Rectal smooth muscle tissue (tissue), 1 donor: ENCODE measurements at regions not wholly inside any gene's neighbourhood (a gene's known extent, or its start where the extent isn't known, plus 50 kb on each side); places are given as distances from the start of the nearest gene placed in this dataset.

Experiments used
- H3K27ac ChIP-seq: one replicate; pipeline ENCODE4 v1.7.0; 2013; ENCODE audit warnings: low read depth, low read length, inconsistent platforms
- H3K27me3 ChIP-seq: one replicate; pipeline ENCODE4 v1.7.0; 2013; ENCODE audit warnings: low read length; ENCODE audit not compliant: control insufficient read depth, insufficient read depth
- H3K36me3 ChIP-seq: one replicate; pipeline ENCODE4 v1.7.0; 2013; ENCODE audit warnings: low read length; ENCODE audit not compliant: control insufficient read depth, insufficient read depth
- H3K4me1 ChIP-seq: one replicate; pipeline ENCODE4 v1.7.0; 2013; ENCODE audit warnings: low read length; ENCODE audit not compliant: control insufficient read depth, insufficient read depth
- H3K4me3 ChIP-seq: one replicate; pipeline ENCODE4 v1.7.0; 2013; ENCODE audit warnings: low read length
- H3K9ac ChIP-seq: one replicate; pipeline ENCODE4 v1.7.0; 2013; ENCODE audit warnings: low read length

DNA sequence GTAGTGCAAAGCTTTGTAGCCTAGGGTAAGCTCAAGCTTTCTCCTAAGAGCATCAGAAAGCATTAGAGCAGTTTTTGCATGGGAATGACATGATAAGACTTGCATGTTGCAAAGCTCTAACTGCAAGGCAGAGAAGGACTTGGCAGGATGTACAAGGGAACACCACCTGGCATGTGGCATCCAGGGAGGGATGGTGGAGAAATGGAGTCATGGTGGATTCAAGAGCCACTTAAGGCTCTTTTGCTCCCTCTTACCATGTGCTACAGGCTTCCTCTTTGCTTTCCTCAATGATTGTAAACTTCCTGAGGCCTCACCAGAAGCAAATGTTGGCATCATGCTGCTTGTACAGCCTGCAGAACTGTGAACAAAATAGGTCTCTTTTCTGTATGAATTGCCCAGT lies 266.0 kb downstream of the GLI2 start:
- Histone ChIP-seq H3K4me1 (no peaks in the 10 kb centered on the region), H3K4me3 (no peak overlapping the region), H3K9ac (no peak overlapping the region), H3K36me3 (no peaks in the 10 kb centered on the region), H3K27me3 (no peaks in the 10 kb centered on the region), H3K27ac (no peak overlapping the region)

DNA sequence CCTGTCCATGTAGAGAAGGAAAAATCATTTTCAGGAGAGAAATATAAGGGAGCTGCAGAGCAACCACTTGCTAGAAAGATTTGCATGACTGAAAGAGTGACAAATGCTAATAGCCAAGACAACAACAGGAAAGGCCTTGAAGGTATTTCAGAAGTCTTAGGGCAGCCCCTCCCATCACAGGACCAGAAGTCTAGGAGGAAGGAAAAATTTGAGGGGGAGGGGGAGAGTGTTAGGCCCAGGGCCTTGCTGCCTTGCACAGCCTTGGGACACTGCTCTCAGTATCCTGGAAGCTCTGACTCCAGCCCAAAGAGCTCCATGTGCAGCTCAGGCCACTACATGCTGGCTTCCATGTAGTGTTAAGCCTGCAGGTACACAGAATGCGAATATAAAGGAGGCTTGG lies 266.9 kb downstream of the GLI2 start:
- Histone ChIP-seq H3K36me3 (no peaks in the 10 kb centered on the region), H3K27ac (no peak overlapping the region), H3K9ac (no peak overlapping the region), H3K4me1 (no peaks in the 10 kb centered on the region), H3K27me3 (no peaks in the 10 kb centered on the region), H3K4me3 (no peak overlapping the region)

GRCh38 chr2:121003391-121003790 lies 267.7 kb downstream of the GLI2 start:
- H3K4me3 ChIP-seq = no peak overlapping the region
- no peaks in the 10 kb centered on the region for H3K4me1 ChIP-seq
- H3K9ac ChIP-seq = no peak overlapping the region
- no peaks in the 10 kb centered on the region for H3K27me3 ChIP-seq
- H3K36me3 ChIP-seq = no peaks in the 10 kb centered on the region
- no peak overlapping the region for H3K27ac ChIP-seq

DNA sequence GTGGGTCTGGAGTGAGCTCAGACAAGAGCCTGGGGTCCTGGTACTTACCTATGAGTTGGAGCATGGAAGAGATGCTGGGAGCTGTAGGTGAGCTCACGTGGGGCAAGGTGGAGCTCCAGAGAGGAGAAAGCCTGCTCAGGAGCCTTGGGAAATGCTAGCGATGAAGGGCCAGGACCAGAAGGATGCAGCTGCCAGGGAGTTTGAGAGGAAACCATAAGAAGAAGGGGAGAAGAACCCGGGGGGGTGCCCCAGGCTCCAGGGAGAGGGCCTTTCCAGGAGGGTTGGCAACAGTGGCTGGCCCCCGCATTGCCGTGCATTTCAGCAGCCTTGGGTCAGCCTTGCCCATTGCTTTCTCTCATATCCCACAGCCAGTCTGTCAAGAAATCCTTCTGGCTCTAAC lies 268.7 kb downstream of the GLI2 start:
- Histone ChIP-seq H3K27me3 (no peaks in the 10 kb centered on the region), H3K4me3 (no peak overlapping the region), H3K4me1 (no peaks in the 10 kb centered on the region), H3K9ac (no peak overlapping the region), H3K36me3 (no peaks in the 10 kb centered on the region), H3K27ac (no peak overlapping the region)

GRCh38 chr2:121004950-121005349 lies 269.3 kb downstream of the GLI2 start:
- H3K4me3 ChIP-seq = no peak overlapping the region
- no peak overlapping the region for H3K27ac ChIP-seq
- H3K36me3 ChIP-seq = no peaks in the 10 kb centered on the region
- H3K27me3 ChIP-seq = no peaks in the 10 kb centered on the region
- H3K9ac ChIP-seq = no peak overlapping the region
- H3K4me1 ChIP-seq = no peaks in the 10 kb centered on the region

GRCh38 chr2:121005453-121005852 lies 269.8 kb downstream of the GLI2 start:
- H3K36me3 ChIP-seq = no peaks in the 10 kb centered on the region
- H3K4me3 ChIP-seq = no peak overlapping the region
- no peaks in the 10 kb centered on the region for H3K27me3 ChIP-seq
- no peaks in the 10 kb centered on the region for H3K4me1 ChIP-seq
- no peak overlapping the region for H3K27ac ChIP-seq
- no peak overlapping the region for H3K9ac ChIP-seq

GRCh38 chr2:121006743-121007489 lies 271.2 kb downstream of the GLI2 start:
- H3K27me3 ChIP-seq = no peaks in the 10 kb centered on the region

GRCh38 chr2:121007490-121007853 lies 271.8 kb downstream of the GLI2 start:
- H3K9ac ChIP-seq = no peak overlapping the region
- H3K4me1 ChIP-seq = no peaks in the 10 kb centered on the region
- H3K27ac ChIP-seq = no peak overlapping the region

More at GRCh38 chr2:121006743-121007489, 271.2 kb downstream of the GLI2 start:
- Histone ChIP-seq H3K4me3 (no peak overlapping the region), H3K4me1 (no peaks in the 10 kb centered on the region), H3K27ac (no peak overlapping the region), H3K36me3 (no peaks in the 10 kb centered on the region), H3K9ac (no peak overlapping the region)

DNA sequence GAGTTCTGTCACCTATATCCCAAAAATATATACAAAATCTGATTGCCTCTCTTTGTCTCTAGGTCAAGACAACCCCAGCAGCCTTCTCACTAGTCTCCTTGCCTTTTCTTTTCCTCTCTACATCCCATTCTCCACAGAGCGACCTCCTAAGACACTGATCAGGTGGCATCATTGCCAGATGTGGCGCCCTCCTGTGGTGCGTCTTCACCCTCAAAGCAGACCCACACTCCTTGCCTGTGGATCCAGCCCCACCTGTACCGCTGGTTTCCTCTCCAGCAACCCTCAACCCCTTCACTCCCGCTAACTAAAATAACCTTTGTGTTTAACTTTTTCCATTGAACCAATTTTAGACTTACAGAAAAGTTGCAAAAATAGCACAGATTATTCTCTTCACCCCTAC lies 273.3 kb downstream of the GLI2 start:
- Histone ChIP-seq H3K36me3 (no peaks in the 10 kb centered on the region), H3K4me1 (no peaks in the 10 kb centered on the region), H3K9ac (no peak overlapping the region), H3K27me3 (no peaks in the 10 kb centered on the region), H3K4me3 (no peak overlapping the region), H3K27ac (no peak overlapping the region)

More at GRCh38 chr2:121007490-121007853, 271.8 kb downstream of the GLI2 start:
- Histone ChIP-seq H3K27me3 (no peaks in the 10 kb centered on the region), H3K36me3 (no peaks in the 10 kb centered on the region), H3K4me3 (no peak overlapping the region)

DNA sequence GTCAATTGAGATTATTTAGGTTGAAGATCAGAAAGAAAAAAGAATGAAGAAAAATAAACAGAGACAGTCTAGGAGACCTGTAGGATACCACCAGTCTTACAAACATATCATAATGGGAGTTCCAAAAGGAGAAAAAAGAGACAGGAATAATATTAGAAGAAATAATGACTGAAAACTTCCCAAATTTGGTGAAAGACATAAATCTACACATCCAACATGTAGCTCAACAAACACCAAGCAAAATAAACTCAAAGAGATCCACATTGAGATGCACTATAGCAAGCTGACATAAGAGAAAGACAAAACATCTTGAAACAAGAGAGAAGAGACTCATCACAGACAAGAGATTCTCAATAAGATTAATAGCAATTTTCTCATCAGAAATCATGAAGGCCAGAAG lies 274.0 kb downstream of the TFCP2L1 start:
- H3K36me3 ChIP-seq = no peaks in the 10 kb centered on the region
- H3K9ac ChIP-seq = no peak overlapping the region
- no peaks in the 10 kb centered on the region for H3K4me1 ChIP-seq
- H3K27ac ChIP-seq = no peak overlapping the region
- no peak overlapping the region for H3K4me3 ChIP-seq
- no peaks in the 10 kb centered on the region for H3K27me3 ChIP-seq

GRCh38 chr2:121014876-121015275 lies 270.1 kb downstream of the TFCP2L1 start:
- H3K27ac ChIP-seq = no peak overlapping the region
- H3K27me3 ChIP-seq = no peaks in the 10 kb centered on the region
- no peak overlapping the region for H3K4me3 ChIP-seq
- H3K36me3 ChIP-seq = no peaks in the 10 kb centered on the region
- no peak overlapping the region for H3K9ac ChIP-seq
- H3K4me1 ChIP-seq = no peaks in the 10 kb centered on the region

- H3K4me1 ChIP-seq = no peaks in the 10 kb centered on the region
- no peak overlapping the region for H3K9ac ChIP-seq
- H3K27ac ChIP-seq = no peak overlapping the region
- H3K4me3 ChIP-seq = no peak overlapping the region
- H3K36me3 ChIP-seq = no peaks in the 10 kb centered on the region
- no peaks in the 10 kb centered on the region for H3K27me3 ChIP-seq
Observed at GRCh38 chr2:121015971-121016485, 269.0 kb downstream of the TFCP2L1 start.

- H3K27me3 ChIP-seq = no peaks in the 10 kb centered on the region
- H3K27ac ChIP-seq = no peak overlapping the region
- no peaks in the 10 kb centered on the region for H3K36me3 ChIP-seq
- H3K4me3 ChIP-seq = no peak overlapping the region
- no peak overlapping the region for H3K9ac ChIP-seq
- no peaks in the 10 kb centered on the region for H3K4me1 ChIP-seq
Observed at GRCh38 chr2:121017396-121017795, 267.6 kb downstream of the TFCP2L1 start.
